ENCODE measurements at regions not wholly inside any gene's neighbourhood (a gene's known extent, or its start where the extent isn't known, plus 50 kb on each side); places are given as distances from the start of the nearest gene placed in this dataset.
"Not testable (repeated sequence)": the region's sequence is repeated elsewhere in the genome, so short reads cannot be mapped to it uniquely, and the experiment has no call there.

DNA sequence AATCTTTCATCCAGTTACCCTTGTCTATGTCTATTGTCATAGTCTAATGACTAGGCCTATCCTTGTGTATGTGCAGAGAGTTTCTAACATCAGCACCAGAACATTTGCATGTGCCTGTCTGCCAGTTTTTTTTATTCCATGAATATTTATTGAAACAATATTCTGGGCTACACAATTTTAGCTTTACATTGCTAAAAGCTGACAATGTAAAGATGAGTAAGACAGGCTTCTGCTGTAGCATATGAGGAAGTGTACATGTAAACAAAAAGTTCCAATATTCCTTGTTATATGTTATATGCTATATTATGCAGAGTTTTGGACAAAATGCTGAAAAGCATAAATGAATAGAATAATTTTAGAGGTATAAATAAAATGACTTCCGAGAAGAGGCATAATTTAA, 357.7 kb downstream of the NYAP2 start:
- H3K27me3 ChIP-seq, result no peaks in the 10 kb centered on the region
- no peak overlapping the region for H3K27ac ChIP-seq
- H3K4me1 ChIP-seq (ENCODE audit: control insufficient read depth in 1 of 2, insufficient read depth in 1 of 2, low read depth in 1 of 2, low read length in 1 of 2), result no peaks in the 10 kb centered on the region
- TF ChIP-seq, protein P1, sequence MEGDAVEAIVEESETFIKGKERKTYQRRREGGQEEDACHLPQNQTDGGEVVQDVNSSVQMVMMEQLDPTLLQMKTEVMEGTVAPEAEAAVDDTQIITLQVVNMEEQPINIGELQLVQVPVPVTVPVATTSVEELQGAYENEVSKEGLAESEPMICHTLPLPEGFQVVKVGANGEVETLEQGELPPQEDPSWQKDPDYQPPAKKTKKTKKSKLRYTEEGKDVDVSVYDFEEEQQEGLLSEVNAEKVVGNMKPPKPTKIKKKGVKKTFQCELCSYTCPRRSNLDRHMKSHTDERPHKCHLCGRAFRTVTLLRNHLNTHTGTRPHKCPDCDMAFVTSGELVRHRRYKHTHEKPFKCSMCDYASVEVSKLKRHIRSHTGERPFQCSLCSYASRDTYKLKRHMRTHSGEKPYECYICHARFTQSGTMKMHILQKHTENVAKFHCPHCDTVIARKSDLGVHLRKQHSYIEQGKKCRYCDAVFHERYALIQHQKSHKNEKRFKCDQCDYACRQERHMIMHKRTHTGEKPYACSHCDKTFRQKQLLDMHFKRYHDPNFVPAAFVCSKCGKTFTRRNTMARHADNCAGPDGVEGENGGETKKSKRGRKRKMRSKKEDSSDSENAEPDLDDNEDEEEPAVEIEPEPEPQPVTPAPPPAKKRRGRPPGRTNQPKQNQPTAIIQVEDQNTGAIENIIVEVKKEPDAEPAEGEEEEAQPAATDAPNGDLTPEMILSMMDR (IDR thresholded peaks at IDR 0.05), result no peak
- H3K9me3 ChIP-seq, result no peaks in the 10 kb centered on the region
- H3K4me3 ChIP-seq (ENCODE audit: low read depth in 1 of 2, low read length in 1 of 2), result no peak overlapping the region
- no peaks in the 10 kb centered on the region for H3K36me3 ChIP-seq

DNA sequence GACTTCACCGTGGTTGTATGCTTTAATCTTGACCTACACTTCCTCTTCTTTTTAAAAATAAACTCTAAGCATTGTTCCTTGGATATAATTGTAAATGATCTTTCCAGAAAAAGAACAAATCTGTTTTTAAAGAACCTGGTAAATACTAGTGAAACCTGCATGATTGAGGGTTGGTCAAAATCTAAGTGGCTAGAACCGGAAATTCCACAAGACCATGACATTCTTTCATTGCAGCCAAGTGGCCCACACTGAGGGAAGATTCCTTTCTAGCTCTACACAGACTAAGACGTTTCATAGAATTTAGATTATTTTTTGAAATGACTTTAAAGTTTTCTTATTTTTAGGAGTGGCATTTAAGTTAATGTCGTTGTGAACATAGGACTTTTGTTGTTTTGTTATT, 356.7 kb downstream of the NYAP2 start:
- Histone ChIP-seq H3K27me3 (no peaks in the 10 kb centered on the region), H3K4me1 (ENCODE audit: control insufficient read depth in 1 of 2, insufficient read depth in 1 of 2, low read depth in 1 of 2, low read length in 1 of 2) (no peaks in the 10 kb centered on the region), H3K9me3 (no peaks in the 10 kb centered on the region), H3K36me3 (no peaks in the 10 kb centered on the region), H3K4me3 (ENCODE audit: low read depth in 1 of 2, low read length in 1 of 2) (no peak overlapping the region), H3K27ac (no peak overlapping the region)
- TF ChIP-seq, protein P1 (IDR thresholded peaks at IDR 0.05), result no peak

DNA sequence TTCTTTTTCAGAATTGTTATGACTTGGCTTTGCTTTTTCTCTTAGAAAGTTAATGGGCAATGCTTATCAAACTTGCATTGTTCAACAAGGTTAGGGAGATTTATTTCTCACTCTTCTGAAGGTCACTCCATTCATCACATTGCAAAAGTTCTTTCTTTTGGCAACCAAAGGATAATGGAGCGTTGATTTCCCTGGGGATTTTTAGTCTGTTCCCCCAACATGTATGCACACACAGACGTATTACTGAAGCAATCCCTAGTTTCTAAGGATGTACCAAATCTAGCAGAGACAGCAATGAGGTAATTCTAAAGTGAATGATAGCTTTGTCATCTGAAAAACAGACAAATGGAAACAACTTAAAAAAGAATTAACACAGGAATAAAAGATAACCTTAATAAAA, 349.1 kb downstream of the NYAP2 start:
- Histone ChIP-seq H3K9me3 (no peaks in the 10 kb centered on the region), H3K36me3 (no peaks in the 10 kb centered on the region), H3K4me1 (ENCODE audit: control insufficient read depth in 1 of 2, insufficient read depth in 1 of 2, low read depth in 1 of 2, low read length in 1 of 2) (no peaks in the 10 kb centered on the region), H3K27ac (no peak overlapping the region), H3K4me3 (ENCODE audit: low read depth in 1 of 2, low read length in 1 of 2) (no peak overlapping the region), H3K27me3 (no peaks in the 10 kb centered on the region)
- TF ChIP-seq, protein P1 (IDR thresholded peaks at IDR 0.05), result no peak

DNA sequence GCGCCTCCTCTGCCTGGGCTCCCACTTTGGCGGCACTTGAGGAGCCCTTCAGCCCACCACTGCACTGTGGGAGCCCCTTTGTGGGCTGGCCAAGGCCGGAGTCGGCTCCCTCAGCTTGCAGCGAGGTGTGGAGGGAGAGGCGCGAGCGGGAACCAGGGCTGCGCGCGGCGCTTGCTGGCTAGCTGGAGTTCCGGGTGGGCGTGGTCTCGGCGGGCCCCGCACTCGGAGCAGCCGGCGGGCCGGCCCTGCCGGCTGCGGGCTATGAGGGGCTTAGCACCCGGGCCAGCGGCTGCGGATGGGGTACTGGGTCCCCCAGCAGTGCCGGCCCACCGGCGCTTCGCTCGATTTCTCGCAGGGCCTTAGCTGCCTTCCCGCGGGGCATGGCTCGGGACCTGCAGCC, 344.5 kb downstream of the NYAP2 start:
- not testable (repeated sequence) for H3K4me3 ChIP-seq (ENCODE audit: low read depth in 1 of 2, low read length in 1 of 2); H3K4me1 ChIP-seq (ENCODE audit: control insufficient read depth in 1 of 2, insufficient read depth in 1 of 2, low read depth in 1 of 2, low read length in 1 of 2)

DNA sequence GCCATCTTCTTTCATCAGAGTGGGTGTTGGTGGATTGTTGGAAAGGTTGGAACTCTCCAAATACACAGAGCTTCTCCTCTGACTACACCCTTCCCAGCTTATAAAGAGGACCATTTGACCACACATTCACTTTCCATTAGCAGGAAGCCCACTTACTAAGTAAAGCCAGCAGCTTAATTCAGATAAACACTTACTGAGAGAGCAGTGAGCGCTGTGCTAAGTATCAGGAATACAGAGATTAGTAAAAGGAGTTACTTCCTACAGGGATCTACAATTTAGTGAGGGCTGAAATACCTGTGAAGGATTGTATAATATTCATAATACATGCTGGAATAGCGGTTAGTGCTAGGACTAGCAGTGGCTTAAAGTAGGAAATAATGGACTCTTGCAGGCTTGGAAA, 343.0 kb downstream of the NYAP2 start:
- Histone ChIP-seq H3K27ac (no peak overlapping the region), H3K9me3 (no peaks in the 10 kb centered on the region), H3K27me3 (no peaks in the 10 kb centered on the region), H3K4me1 (ENCODE audit: control insufficient read depth in 1 of 2, insufficient read depth in 1 of 2, low read depth in 1 of 2, low read length in 1 of 2) (no peaks in the 10 kb centered on the region), H3K4me3 (ENCODE audit: low read depth in 1 of 2, low read length in 1 of 2) (no peak overlapping the region), H3K36me3 (no peaks in the 10 kb centered on the region)
- TF ChIP-seq, protein P1 (IDR thresholded peaks at IDR 0.05), result no peak

More for the DNA sequence above, 344.5 kb downstream of the NYAP2 start:
- not testable (repeated sequence) for H3K9me3 ChIP-seq, H3K36me3 ChIP-seq, H3K27ac ChIP-seq, H3K27me3 ChIP-seq

DNA sequence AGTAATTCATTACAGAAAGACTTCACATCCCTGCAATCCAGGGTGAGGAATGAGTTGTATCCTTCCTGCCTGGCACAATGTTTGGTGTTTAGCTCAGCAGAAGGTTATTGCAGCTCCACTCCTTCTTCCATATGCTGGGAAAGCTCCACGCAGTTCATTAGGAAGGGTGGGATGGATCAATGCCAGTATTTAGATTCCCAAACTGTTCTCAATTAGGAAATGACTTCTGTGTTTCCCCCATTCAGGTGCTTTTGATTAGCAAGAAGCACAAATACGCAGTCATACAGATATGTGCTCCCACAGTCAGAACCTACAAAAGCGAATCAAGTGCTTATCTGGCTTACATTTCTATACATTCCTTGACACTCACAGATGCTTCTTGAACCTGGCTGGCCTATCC, 340.6 kb downstream of the NYAP2 start:
- Histone ChIP-seq H3K4me3 (ENCODE audit: low read depth in 1 of 2, low read length in 1 of 2) (no peak overlapping the region), H3K9me3 (no peaks in the 10 kb centered on the region), H3K27ac (no peak overlapping the region), H3K36me3 (no peaks in the 10 kb centered on the region), H3K4me1 (ENCODE audit: control insufficient read depth in 1 of 2, insufficient read depth in 1 of 2, low read depth in 1 of 2, low read length in 1 of 2) (no peaks in the 10 kb centered on the region), H3K27me3 (no peaks in the 10 kb centered on the region)
- TF ChIP-seq, protein P1 (IDR thresholded peaks at IDR 0.05), result no peak

Data from neutrophil (primary cell).